HG03159 (cell line): ENCODE measurements at regions not wholly inside any gene's neighbourhood (a gene's known extent, or its start where the extent isn't known, plus 50 kb on each side); places are given as distances from the start of the nearest gene placed in this dataset.
"Not testable (repeated sequence)": the region's sequence is repeated elsewhere in the genome, so short reads cannot be mapped to it uniquely, and the experiment has no call there.

Source experiments
- ATAC-seq: cut with Tn5 transposase; IDR thresholded peaks from one replicate; pipeline ENCODE4 v1.9.1; 2021; ENCODE audit warnings: mild to moderate bottlenecking, moderate library complexity; ENCODE audit not compliant: unreplicated experiment

DNA sequence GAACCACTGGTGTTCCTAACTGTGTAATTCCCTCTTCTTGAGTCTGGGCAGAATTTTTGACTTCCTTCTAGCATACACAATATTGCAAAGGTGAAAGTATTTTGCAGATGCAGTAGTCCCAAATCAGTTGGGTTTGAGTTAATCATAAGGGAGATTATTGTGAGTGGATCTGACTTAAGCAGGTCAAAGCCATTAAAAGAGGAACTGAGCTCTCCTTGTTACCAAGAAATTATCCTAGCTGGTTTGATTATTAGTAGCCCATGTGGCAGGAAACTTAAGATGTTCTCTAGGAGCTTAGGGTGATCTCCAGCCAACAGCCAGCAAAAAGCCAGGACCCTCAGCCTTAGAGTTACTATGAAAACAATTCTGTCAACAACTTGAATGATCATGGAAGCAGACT lies 221.8 kb downstream of the RPIA start:
- ATAC-seq = no peak

DNA sequence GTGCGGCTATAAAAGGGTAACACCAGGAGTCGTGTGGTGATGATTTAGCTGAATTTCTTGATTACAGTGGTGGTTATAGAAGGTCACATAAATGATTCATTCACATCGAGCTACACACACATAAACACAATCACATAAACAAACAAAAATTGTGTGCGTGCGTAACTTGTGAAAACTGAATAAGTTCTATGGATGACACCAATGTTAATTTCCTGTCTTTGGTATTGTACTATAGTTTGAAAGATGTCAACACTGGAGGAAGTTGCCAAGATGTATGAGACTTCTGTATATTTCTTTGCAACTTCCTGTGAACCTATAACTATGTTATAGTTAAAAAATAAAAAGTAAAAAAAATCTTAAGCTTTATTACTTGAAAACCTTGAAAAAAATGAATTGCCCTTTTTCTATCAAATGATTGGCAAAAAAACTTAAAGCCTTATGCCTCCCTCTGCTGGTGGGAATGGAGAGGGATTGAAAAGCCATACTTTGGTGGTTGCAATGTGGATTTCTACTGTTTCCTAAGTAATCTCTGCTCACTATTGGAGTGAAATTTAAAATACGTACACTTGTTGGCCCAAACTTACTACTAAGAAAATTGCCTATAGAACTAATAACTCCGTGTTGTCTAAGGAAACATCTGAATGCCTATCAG lies 227.7 kb downstream of the RPIA start:
- no peak for ATAC-seq

DNA sequence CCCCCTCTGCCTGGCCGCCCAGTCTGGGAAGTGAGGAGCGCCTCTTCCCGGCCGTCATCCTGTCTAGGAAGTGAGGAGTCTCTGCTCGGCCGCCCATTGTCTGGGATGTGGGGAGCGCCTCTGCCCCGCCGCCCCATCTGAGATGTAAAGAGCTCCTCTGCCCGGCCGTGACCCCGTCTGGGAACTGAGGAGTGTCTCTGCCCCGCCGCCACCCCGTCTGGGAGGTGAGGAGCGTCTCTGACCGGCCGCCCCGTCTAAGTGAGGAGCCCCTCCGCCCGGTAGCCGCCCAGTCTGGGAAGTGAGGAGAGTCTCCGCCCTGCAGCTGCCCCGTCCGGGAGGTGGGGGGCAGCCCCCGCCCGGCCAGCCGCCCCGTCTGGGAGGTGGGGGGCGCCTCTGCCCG lies 228.9 kb downstream of the RPIA start:
- not testable (repeated sequence) for ATAC-seq

DNA sequence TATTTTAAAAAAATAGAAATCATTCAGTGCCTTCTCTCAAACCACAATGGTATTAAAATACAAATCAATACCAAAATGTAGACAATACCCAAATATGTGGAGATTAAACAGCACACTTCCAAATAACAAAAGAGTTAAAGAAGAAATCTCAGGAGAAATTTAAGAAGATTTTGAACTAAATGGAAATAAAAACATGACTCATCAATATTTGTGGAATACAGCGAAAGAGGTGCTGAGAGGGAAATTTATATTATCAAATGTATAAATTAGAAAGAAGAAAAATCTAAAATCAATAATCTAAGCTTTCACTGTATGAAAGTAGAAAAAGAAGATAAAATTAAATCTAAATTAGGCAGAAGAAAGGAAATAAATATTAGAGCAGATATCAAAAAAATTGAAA lies 233.1 kb downstream of the RPIA start:
- no peak for ATAC-seq

DNA sequence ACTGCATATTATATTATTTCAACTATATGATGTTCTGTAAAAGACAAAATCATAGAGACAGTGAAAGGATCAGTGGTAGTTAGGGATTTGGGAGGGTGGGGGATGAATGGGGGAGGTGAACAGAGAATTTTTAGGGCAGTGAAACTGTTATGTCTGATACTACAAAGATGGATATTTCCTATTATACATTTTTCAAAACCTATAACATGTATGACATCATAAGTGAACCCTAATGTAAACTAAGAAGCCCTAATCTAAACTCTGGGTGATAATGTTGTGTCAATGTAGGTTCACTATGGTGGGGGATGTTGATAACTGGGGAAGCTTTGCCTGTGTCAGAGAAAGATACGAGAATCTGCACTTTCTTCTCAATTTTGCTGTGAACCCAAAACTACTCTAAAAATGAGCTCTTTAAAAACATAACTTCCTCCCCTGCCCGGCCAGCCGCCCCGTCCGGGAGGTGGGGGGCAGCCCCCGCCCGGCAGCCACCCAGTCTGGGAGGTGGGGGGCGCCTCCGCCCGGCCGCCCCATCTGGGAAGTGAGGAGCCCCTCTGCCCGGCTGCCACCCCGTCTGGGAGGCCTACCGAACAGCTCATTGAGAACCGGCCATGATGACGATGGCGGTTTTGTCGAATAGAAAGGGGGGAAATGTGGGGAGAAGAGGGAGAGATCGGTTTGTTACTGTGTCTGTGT lies 234.4 kb downstream of the RPIA start:
- ATAC-seq = no peak

DNA sequence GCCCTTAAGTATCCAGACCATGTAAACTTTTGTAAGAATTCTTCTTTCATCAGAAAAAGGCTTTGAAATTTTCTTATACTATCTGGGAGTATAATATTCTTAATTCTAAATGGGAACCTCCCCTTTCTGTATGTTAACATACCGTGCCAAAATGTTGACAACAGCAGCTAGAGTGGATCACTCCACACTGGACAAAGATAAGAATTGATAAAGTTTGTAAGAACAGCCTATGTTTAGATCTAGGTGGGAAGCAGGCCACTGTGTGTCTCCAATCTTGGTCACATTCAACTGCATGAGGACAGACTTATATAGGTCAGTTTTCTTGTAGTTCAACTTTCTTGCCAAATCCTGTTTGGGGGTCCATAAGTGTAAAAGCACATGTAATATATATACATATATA lies 235.7 kb downstream of the RPIA start:
- no peak for ATAC-seq

DNA sequence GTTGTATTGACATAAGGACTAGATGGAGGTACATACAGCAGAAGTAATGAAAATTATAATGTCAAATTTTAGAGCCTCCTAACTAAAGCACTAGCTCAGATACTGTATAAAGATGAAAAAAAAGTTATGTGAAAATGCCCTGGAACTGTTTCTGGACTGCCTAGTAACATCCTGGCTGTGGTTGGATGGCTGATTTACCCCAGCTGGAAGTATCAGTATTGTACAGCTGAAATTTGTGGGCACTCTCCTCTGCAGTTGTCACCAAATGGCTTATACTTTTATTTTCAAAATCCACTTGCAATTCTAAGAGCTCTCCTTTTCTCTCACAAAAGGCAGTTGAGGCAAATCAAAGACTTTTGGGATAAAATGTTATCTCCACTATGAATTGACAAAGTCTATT lies 239.2 kb downstream of the RPIA start:
- ATAC-seq = no peak

DNA sequence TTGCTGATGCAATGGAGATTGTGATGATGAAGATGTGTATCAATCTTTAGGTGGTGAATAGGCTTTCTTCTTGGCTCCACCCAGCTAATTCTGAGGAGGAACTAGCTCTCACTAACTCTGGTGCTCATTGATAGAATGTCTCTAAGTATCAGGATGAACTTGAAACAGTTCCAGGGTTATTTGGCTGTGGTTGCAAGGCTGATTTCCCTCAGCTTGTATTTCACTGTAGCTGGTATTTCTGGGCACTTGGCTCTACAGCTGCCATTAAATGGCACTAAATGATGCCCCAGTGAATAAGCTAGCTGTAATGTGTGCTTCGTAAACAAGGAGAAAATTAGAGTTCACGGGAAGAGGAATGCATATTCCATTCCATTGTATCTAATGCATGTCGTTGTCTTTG lies 241.2 kb downstream of the RPIA start:
- ATAC-seq = no peak

DNA sequence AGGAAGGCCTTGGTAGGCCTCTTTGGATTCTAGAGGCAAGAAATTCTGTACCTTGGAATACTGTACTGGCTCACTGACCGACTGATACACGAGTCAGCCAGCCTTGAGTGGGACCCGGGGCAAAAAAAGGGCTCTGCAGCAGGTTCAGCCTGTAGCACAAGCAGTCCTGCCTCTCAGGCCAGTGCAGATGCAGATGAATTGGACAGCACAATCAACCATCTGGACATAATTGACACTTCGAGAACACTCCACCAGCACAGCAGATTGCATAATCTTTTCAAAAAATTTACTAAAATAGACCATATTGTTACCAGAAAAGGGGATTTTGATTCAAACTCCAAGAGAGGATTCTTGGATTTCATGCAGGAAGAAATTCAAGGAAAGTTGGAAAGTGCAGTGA lies 241.6 kb downstream of the RPIA start:
- no peak for ATAC-seq

DNA sequence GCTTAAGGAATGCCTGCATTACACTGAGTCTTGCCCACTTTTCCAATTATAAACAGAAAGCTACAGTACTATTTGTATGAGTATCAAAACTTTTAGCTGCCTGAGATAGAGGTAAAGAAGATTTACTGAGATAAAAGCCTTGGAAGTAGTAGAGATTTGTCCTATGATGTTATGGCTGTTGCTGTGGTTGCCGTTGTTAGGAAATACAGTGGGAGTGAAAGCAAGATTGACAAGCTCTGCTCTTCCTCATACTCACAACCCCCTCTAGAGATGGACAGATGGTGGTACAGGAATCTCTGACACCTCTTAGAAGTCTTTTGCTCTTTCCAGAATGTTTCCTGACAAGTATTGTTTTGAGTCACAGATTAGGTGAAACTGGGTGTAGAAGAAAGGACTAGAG lies 242.5 kb downstream of the RPIA start:
- ATAC-seq = no peak

DNA sequence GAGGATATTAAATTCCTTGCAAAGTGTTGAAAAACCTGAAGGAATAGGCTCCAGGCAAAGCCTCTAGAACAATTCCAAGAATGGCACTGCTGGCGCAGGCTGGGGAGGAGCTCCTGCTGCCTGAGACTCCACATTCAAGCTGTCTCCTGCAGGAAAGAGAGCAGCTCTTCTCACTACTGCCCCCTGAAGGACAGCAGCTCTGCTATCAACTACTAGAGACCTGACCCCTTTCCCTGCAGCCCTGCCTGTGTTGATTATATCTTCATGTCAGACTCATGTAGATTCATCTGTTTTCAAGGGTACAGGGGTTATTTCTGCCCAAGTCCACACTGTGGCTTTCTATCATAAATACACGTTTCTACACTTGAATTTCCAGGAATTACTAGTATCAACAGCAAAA lies 249.7 kb downstream of the RPIA start:
- ATAC-seq = not testable (repeated sequence)

DNA sequence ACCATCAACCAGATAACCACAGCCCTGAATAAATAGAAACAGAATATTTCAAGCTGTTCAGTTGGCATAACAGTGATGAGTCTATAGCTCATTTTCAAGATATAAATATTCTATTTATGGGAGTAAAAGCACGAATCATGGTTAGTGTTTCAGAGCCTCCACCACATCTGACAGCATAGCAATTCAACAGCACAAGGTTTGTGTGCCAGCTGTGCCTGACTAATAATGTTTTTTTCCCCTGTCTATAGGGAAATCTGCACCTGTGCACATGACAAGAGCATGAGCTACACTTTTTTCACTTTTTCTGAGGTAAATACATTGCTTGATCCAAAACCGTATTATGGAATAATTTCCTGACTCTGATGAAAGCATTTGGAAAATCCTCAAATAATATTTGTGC lies 251.3 kb downstream of the RPIA start:
- no peak for ATAC-seq

DNA sequence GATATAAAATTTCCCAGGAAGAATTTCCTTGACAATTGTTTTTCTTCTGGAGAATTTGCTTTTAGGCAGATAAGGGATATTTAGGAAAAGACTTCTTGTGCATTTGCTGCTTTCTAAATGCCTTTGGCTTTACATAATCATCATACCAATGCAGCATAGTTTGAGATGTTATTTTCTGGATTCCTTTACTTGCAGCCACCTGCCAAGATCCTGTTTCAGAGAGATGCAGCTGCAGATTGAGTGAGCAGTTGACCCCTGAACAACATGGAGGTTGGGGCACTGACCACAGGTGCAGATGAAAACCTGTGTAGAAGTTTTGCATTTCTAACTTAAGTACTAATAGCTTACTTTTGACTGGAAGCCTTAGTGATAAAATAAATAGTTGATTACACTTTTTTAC lies 257.9 kb downstream of the RPIA start:
- no peak for ATAC-seq

DNA sequence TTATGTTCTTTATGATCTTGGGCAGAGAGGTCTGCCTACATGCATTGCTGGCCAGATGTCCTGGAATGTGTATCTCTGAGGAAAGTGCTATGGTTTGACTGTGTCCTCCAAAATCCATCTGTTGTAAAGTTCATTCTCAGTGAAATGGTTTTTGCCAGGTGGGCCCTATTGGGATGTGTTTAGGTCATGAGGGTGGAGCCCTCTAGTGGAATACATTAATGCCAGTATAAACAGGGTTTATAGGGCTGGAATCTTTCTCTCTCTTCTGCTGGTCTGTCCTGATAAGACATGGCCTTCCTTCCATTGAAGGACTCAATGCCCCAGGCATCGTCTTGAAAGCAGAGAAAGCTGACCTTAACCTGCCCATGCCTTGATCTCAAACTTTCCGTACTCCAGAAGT lies 258.5 kb downstream of the RPIA start:
- no peak for ATAC-seq

DNA sequence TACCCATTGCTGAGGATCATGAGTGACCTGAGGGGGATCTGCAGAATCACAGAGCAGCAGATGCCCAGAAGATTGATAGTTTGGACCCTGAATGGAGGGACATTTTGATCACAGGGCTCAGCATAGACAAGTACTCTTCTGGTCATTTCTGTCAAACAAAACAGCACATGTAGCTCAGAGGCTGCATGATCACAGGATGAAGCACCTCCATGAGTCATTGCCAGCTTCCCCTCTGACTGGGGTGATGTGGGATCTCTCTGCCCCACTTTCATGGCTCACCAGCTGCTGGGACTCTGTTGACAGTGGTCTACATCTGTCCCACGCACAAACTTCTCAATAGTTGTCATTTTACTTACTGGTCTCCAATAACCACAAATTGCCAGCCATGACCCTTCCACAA lies 264.1 kb downstream of the RPIA start:
- no peak for ATAC-seq

DNA sequence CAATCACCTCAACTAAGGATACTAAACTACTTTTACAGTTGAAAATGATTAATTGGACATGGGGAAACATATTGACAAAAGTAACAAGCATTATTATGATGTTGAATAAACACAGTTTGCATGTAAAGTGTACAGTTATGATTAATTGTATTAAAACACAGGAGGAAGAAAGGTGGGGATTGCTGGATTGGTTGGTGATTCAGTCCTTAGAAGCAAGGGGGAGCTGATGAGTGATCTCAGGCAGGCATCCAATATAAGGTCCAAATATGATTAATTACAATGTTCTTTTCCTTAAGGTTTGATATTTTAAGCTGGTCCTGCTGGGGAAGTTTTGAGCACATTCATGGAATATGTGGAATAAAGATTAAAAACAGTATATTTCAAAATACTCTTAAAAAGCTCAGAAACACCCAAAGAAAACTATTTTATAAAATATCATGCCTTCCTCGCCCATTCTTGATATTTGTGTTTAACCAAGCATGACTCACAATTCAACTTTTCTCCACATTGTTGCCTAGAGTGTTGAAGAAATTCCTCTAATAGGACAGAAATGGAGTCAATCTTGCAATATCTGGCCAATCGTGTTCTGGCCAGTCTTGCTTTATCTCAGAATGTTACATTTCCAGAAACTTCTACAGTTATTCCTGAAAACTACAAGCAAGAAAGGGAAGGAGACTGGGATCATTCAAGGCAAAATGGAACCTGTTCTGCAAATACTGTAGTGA lies 268.2 kb downstream of the RPIA start:
- ATAC-seq = no peak

DNA sequence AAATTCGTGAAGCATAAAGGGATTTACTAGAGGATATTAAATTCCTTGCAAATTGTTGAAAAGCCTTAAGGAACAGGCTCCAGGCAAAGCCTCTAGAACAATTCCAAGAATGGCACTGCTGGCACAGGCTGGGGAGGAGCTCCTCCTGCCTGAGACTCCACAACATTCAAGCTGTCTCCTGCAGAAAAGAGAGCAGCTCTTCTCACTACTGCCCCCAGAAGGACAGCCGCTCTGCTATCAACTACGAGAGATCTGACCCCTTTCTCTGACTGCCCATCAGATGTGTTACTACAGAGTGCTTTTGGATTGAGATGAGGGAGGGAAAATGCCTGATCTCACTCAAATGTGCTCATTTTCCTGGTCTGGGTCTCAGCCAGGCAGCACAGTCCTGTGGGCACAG lies 269.9 kb downstream of the RPIA start:
- ATAC-seq = not testable (repeated sequence)

DNA sequence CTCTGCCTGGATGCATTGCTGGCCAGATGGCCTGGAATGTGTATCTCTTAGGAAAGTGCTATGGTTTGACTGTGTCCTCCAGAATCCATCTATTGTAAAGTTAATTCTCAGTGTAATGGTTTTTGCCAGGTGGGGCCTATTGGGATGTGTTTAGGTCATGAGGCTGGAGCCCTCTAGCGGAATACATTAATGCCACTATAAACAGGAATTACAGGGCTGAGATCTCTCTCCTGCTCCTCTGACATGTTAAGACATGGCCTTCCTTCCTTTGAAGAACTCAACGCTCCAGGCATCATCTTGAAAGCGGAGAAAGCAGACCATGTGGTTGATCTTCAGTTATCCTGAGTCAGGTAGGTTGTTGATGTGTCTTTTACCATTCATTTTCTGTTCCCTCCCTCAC lies 276.4 kb downstream of the RPIA start:
- ATAC-seq = no peak

DNA sequence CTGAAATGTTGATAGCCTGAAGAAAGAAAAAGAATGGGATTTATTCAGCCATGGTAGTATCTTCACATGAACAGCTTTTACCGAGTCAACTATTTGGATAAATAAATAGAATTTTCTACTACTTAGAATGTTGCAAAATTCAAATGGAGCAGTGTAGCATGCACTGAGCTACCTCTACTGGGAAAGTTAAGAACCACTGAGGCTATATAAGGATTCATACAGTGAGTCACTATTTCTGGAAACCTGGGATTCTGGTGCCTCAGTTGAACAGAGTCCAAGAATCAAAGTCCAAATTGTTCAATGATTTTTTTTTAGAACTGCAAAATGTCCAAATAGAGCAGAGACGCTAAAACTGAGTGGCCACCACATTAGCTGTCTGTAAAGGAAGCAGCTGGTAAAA lies 286.5 kb downstream of the RPIA start:
- not testable (repeated sequence) for ATAC-seq

DNA sequence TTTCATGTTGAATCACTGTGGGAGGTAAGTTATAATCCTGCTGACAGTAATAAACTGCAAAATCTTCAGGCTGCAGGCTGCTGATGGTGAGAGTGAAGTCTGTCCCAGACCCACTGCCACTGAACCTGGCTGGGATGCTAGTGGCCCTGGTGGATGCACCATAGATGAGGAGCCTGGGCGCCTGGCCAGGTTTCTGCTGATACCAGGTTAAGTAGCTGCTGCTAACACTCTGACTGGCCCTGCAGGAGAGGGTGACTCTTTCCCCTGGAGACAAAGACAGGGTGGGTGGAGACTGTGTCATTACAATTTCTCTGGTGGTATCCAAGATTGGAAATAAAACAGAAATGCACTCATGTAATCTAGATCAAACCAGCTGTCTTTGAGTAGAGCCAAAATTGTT lies 287.0 kb downstream of the RPIA start:
- not testable (repeated sequence) for ATAC-seq

DNA sequence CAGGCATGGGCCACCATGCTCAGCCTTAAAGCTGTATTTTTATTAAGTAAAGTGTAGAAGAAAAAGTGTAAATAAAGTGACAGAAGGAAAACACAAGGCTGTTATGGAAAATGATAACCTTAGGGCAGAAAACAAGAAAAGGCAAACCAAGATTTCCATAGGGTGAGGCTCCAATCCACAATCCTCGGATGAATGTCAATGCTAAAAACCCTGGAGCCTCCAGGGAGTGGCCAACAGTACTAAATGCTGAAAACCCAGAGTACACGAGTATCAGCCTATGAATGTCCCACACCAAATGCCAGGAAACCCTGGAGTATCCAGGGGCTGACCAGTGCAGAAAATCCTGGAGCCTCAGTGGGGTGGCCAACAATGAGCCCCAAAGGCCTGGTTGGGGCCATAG lies 292.6 kb downstream of the RPIA start:
- ATAC-seq = not testable (repeated sequence)

DNA sequence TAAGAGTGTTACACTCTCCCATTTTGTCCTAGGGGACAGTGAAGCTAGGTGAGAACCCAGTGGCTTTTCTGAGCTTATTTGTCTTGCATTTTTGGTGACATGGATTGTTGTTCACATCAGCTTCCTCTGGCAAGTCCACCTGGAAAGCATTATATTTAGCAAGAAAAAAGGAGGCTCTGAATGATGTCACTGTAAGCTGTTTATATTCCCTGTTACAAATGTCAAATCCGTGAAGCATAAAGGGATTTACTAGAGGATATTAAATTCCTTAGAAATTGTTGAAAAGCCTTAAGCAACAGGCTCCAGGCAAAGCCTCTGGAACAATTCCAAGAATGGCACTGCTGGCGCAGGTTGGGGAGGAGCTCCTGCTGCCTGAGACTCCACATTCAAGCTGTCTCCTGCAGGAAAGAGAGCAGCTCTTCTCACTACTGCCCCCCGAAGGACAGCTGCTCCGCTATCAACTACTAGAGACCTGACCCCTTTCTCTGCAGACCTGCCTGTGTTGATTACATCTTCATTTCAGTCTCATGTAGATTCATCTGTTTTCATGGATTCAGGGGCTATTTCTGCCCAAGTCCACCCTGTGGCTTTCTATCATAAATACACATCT lies 295.4 kb downstream of the RPIA start:
- ATAC-seq = not testable (repeated sequence)
